Right atrium auricular region (tissue), 2 donors: ENCODE measurements at regions not wholly inside any gene's neighbourhood (a gene's known extent, or its start where the extent isn't known, plus 50 kb on each side); places are given as distances from the start of the nearest gene placed in this dataset.

Experiments used
- DNase-seq: peaks from one replicate; pipeline ENCODE4 v3.0.0-alpha.2; 2019; ENCODE audit warnings: low spot score
- H3K27ac ChIP-seq, 2 donors: fragments of 200-600 bp; sonication (generic); 1 replicate in 1 of 2; 2 replicates in 1 of 2; pipeline ENCODE4 v1.5.1; 2016 to 2019
- H3K27me3 ChIP-seq, 2 donors: fragments of 200-600 bp; sonication (generic); one replicate each; pipeline versions ENCODE4 v1.5.1 to v1.6.0; 2017 to 2019
- H3K36me3 ChIP-seq: fragments of 200-600 bp; sonication (generic); one replicate; pipeline ENCODE4 v1.5.1; 2016
- H3K4me1 ChIP-seq, 2 donors: fragments of 200-600 bp; sonication (generic); one replicate each; pipeline versions ENCODE4 v1.5.1 to v1.6.0; 2017 to 2019
- H3K4me3 ChIP-seq, 2 donors: fragments of 200-600 bp; sonication (generic); 1 replicate in 1 of 2; 2 replicates in 1 of 2; pipeline ENCODE4 v1.5.1; 2017 to 2019; ENCODE audit warnings: mild to moderate bottlenecking in 1 of 2, moderate library complexity in 1 of 2
- H3K9me3 ChIP-seq, 2 donors: fragments of 200-600 bp; sonication (generic); one replicate each; pipeline ENCODE4 v1.5.1; 2019
- CTCF ChIP-seq, 2 donors: fragments of 200-600 bp; sonication (generic); IDR thresholded peaks; one replicate each; pipeline ENCODE4 v1.5.1; 2019; ENCODE audit warnings: antibody characterized with exemption in 2 of 2

GRCh38 chr18:78785706-78786105 lies 193.9 kb upstream of the SALL3 start:
- no peaks in the 10 kb centered on the region for H3K9me3 ChIP-seq
- H3K4me1 ChIP-seq: no peaks in the 10 kb centered on the region
- TF ChIP-seq CTCF (IDR thresholded peaks at IDR 0.05): no peak
- H3K27ac ChIP-seq: no peak overlapping the region
- H3K4me3 ChIP-seq: no peak overlapping the region
- DNase-seq: no peak
- H3K27me3 ChIP-seq: no peaks in the 10 kb centered on the region
- no peaks in the 10 kb centered on the region for H3K36me3 ChIP-seq

DNA sequence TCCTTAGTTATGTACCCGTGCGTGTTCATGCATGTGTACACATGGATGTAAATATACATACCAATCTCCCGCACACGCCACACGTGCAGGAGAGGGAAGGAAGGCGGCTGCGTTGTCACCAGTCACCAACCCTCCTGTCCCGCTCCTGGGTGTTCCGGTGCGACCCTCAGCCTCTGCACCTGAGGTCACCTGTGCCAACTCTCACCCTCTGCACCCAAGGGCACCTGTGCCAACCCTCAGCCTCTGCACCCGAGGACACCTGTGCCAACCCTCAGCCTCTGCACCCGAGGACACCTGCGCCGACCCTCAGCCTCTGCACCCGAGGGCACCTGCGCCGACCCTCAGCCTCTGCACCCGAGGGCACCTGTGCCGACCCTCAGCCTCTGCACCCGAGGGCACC lies 192.8 kb upstream of the SALL3 start:
- no peaks in the 10 kb centered on the region for H3K9me3 ChIP-seq
- H3K27ac ChIP-seq: no peak overlapping the region
- no peaks in the 10 kb centered on the region for H3K27me3 ChIP-seq
- H3K4me3 ChIP-seq: no peak overlapping the region
- no peak for TF ChIP-seq CTCF (IDR thresholded peaks at IDR 0.05)
- no peaks in the 10 kb centered on the region for H3K36me3 ChIP-seq
- no peak for DNase-seq
- no peaks in the 10 kb centered on the region for H3K4me1 ChIP-seq

DNA sequence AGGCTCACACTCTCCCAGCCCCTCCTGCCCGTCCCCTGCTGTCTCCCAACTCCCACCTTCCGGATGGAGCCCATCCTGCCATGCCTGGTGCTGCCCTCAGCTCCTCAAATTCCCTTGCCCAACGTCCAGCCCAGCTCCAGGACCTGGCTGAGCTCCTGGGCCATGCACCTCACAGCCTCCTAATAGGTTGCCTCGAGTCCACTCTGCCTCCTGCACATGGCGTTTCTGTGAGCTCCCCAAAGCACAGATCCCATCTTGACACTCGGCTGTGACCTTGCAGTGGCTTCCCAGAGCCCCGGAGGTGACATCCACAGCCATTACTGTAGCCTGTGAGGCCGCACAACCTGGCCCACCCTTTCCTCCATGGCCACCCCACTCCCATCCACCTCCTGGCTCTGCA lies 191.9 kb upstream of the SALL3 start:
- H3K27me3 ChIP-seq: no peaks in the 10 kb centered on the region
- H3K4me1 ChIP-seq: no peaks in the 10 kb centered on the region
- TF ChIP-seq CTCF (IDR thresholded peaks at IDR 0.05): no peak
- DNase-seq: no peak
- H3K27ac ChIP-seq: no peak overlapping the region
- H3K4me3 ChIP-seq: no peak overlapping the region
- no peaks in the 10 kb centered on the region for H3K9me3 ChIP-seq
- no peaks in the 10 kb centered on the region for H3K36me3 ChIP-seq

GRCh38 chr18:78788161-78788560 lies 191.5 kb upstream of the SALL3 start:
- no peak overlapping the region for H3K27ac ChIP-seq
- H3K36me3 ChIP-seq: no peaks in the 10 kb centered on the region
- H3K4me3 ChIP-seq: no peak overlapping the region
- H3K27me3 ChIP-seq: no peaks in the 10 kb centered on the region
- H3K4me1 ChIP-seq: no peaks in the 10 kb centered on the region
- H3K9me3 ChIP-seq: no peaks in the 10 kb centered on the region
- DNase-seq: no peak
- TF ChIP-seq CTCF (IDR thresholded peaks at IDR 0.05): no peak

DNA sequence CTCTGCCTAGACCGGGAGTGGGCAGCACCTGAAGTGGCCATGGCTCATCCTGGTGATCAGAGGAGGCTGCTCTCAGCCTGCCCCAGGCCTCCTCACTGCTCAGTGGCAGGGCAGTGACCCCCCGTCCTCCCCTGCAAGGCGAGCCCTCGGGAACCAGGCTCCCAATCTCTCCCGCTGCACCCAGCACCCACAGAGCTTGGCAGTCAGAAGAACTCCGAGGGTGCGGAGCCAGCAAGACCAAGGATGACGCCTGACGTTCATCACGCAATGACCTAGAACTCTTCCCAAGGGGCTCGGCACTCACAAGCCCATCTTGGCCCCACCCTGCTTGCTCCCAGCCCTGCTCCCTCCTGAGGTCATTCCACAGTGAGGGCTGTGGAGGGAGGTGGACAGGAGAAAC lies 189.8 kb upstream of the SALL3 start:
- H3K27me3 ChIP-seq: no peaks in the 10 kb centered on the region
- no peak for DNase-seq
- TF ChIP-seq CTCF (IDR thresholded peaks at IDR 0.05): no peak

GRCh38 chr18:78790511-78790910 lies 189.1 kb upstream of the SALL3 start:
- Histone ChIP-seq H3K4me1 (no peaks in the 10 kb centered on the region), H3K9me3 (no peaks in the 10 kb centered on the region), H3K36me3 (no peaks in the 10 kb centered on the region), H3K4me3 (no peak overlapping the region), H3K27me3 (no peaks in the 10 kb centered on the region), H3K27ac (no peak overlapping the region)
- DNase-seq: no peak
- TF ChIP-seq CTCF (IDR thresholded peaks at IDR 0.05): no peak

More for the DNA sequence above, 189.8 kb upstream of the SALL3 start:
- Histone ChIP-seq H3K4me3 (no peak overlapping the region), H3K4me1 (no peaks in the 10 kb centered on the region), H3K27ac (no peak overlapping the region), H3K36me3 (no peaks in the 10 kb centered on the region), H3K9me3 (no peaks in the 10 kb centered on the region)
